Myocyte (in vitro differentiated cells): ENCODE measurements at regions not wholly inside any gene's neighbourhood (a gene's known extent, or its start where the extent isn't known, plus 50 kb on each side); places are given as distances from the start of the nearest gene placed in this dataset.
"Not testable (repeated sequence)": the region's sequence is repeated elsewhere in the genome, so short reads cannot be mapped to it uniquely, and the experiment has no call there.

Experiments used
- DNase-seq: peaks from one replicate; pipeline ENCODE4 v3.0.0-alpha.2; 2012; ENCODE audit warnings: low read depth

- peak; percentile 60 for DNase-seq
Observed at GRCh38 chr1:185681034-185681633, 53.1 kb upstream of the HMCN1 start.

GRCh38 chr1:185680453-185680852, 53.7 kb upstream of the HMCN1 start:
- DNase-seq = no peak

GRCh38 chr1:185679220-185679619, 55.0 kb upstream of the HMCN1 start:
- DNase-seq = no peak

- DNase-seq = no peak
Observed at GRCh38 chr1:185676969-185677368, 57.2 kb upstream of the HMCN1 start.

- peak; percentile 25 for DNase-seq
Observed at GRCh38 chr1:185674201-185674600, 60.0 kb upstream of the HMCN1 start.

GRCh38 chr1:185672719-185673360, 61.4 kb upstream of the HMCN1 start:
- DNase-seq = no peak

- DNase-seq = peak; percentile 63
Observed at GRCh38 chr1:185670187-185670627, 64.0 kb upstream of the HMCN1 start.

- DNase-seq = no peak
Observed at GRCh38 chr1:185668013-185668412, 66.2 kb upstream of the HMCN1 start.

GRCh38 chr1:185666582-185666981, 67.6 kb upstream of the HMCN1 start:
- DNase-seq = no peak

- no peak for DNase-seq
Observed at GRCh38 chr1:185663771-185664296, 70.4 kb upstream of the HMCN1 start.

GRCh38 chr1:185663332-185663731, 70.9 kb upstream of the HMCN1 start:
- DNase-seq = no peak

- no peak for DNase-seq
Observed at GRCh38 chr1:185661971-185662370, 72.2 kb upstream of the HMCN1 start.

- DNase-seq = no peak
Observed at GRCh38 chr1:185656663-185657062, 77.5 kb upstream of the HMCN1 start.

GRCh38 chr1:185654952-185655314, 79.3 kb upstream of the HMCN1 start:
- no peak for DNase-seq

GRCh38 chr1:185654199-185654951, 79.8 kb upstream of the HMCN1 start:
- DNase-seq = no peak

GRCh38 chr1:185653615-185654014, 80.6 kb upstream of the HMCN1 start:
- no peak for DNase-seq

GRCh38 chr1:185652348-185652747, 81.8 kb upstream of the HMCN1 start:
- no peak for DNase-seq

GRCh38 chr1:185650602-185651230, 83.5 kb upstream of the HMCN1 start:
- no peak for DNase-seq

GRCh38 chr1:185648858-185649589, 85.2 kb upstream of the HMCN1 start:
- DNase-seq = no peak

- not testable (repeated sequence) for DNase-seq
Observed at GRCh38 chr1:185647597-185648267, 86.5 kb upstream of the HMCN1 start.
